SK-N-SH (cell line): ENCODE measurements at regions not wholly inside any gene's neighbourhood (a gene's known extent, or its start where the extent isn't known, plus 50 kb on each side); places are given as distances from the start of the nearest gene placed in this dataset.

Source experiments
- CTCF ChIA-PET: fragments of 300-600, 350-600 bp; formaldehyde crosslinking; extraction: SDS; loops from one replicate; lab custom pipeline; 2021; lab: Yijun Ruan, JAX
- POLR2A ChIA-PET: fragments of 350-600 bp; sonication (Branson Sonifier 250); formaldehyde crosslinking; extraction: SDS; loops from one replicate; lab custom pipeline; 2020; ENCODE audit warnings: antibody characterized with exemption, inconsistent platforms; lab: Yijun Ruan, JAX
- DNase-seq: peaks from one replicate; pipeline ENCODE4 v3.0.0; 2012
- H2AFZ ChIP-seq: fragments of 200-600 bp; sonication (generic); 2 replicates; pipeline ENCODE4 v1.8.1; 2016; ENCODE audit warnings: antibody characterized with exemption, mild to moderate bottlenecking, low read depth
- H3F3A ChIP-seq: fragments of 200-600 bp; sonication (generic); replicated peaks from 2 replicates; pipeline ENCODE3; 2016; ENCODE audit warnings: antibody characterized with exemption, mild to moderate bottlenecking; ENCODE audit not compliant: insufficient read depth
- H3K27ac ChIP-seq, 2 experiments: fragments of 200-500 bp in 1 of 2; fragments of 200-600 bp in 1 of 2; sonication (Bioruptor generic) in 1 of 2; sonication (generic), shearing (Covaris generic) in 1 of 2; 2 replicates each; pipeline versions ENCODE4 v1.5.1 to v1.6.1; 2014 to 2016; ENCODE audit warnings: low read depth in 2 of 2, inconsistent platforms in 1 of 2, low read length in 1 of 2, mild to moderate bottlenecking in 1 of 2, mixed read lengths in 1 of 2
- H3K27me3 ChIP-seq: fragments of 200-600 bp; sonication (generic), shearing (Covaris generic); 2 replicates; pipeline ENCODE4 v1.6.1; 2016; ENCODE audit warnings: mixed run types; ENCODE audit not compliant: insufficient read depth
- H3K36me3 ChIP-seq, 2 experiments: fragments of 200-500 bp in 1 of 2; fragments of 200-600 bp in 1 of 2; sonication (Bioruptor generic) in 1 of 2; sonication (generic) in 1 of 2; replicated peaks in 1 of 2; 2 replicates each; pipeline versions ENCODE3 to v1.5.1; 2014 to 2016; ENCODE audit warnings: low read length in 1 of 2, mild to moderate bottlenecking in 1 of 2; ENCODE audit not compliant: insufficient read depth in 2 of 2, control insufficient read depth in 1 of 2
- H3K4me1 ChIP-seq, 2 experiments: fragments of 200-500 bp in 1 of 2; fragments of 200-600 bp in 1 of 2; sonication (Bioruptor generic) in 1 of 2; sonication (generic), shearing (Covaris generic) in 1 of 2; 2 replicates each; pipeline versions ENCODE4 v1.5.1 to v1.6.1; 2014 to 2016; ENCODE audit warnings: low read depth in 1 of 2, low read length in 1 of 2, mixed run types in 1 of 2; ENCODE audit not compliant: insufficient read depth in 2 of 2, control insufficient read depth in 1 of 2
- H3K4me2 ChIP-seq: fragments of 200-600 bp; sonication (generic), shearing (Covaris generic); 2 replicates; pipeline ENCODE4 v1.6.1; 2017; ENCODE audit warnings: mixed run types
- H3K4me3 ChIP-seq, 2 experiments: fragments of 200-500 bp in 1 of 2; fragments of 200-600 bp in 1 of 2; sonication (Bioruptor generic) in 1 of 2; sonication (generic), shearing (Covaris generic) in 1 of 2; 2 replicates each; pipeline versions ENCODE4 v1.5.1 to v1.8.1; 2014 to 2016; ENCODE audit warnings: low read depth in 2 of 2, inconsistent platforms in 1 of 2, low read length in 1 of 2, mild to moderate bottlenecking in 1 of 2, mixed read lengths in 1 of 2, moderate library complexity in 1 of 2
- H3K79me2 ChIP-seq: fragments of 200-600 bp; sonication (generic); 2 replicates; pipeline ENCODE4 v1.8.1; 2017; ENCODE audit warnings: mild to moderate bottlenecking; ENCODE audit not compliant: insufficient read depth
- H3K9ac ChIP-seq: fragments of 200-600 bp; sonication (generic); 2 replicates; pipeline ENCODE4 v1.6.1; 2017; ENCODE audit warnings: mixed run types
- H3K9me2 ChIP-seq: fragments of 200-600 bp; sonication (generic); 2 replicates; pipeline ENCODE4 v1.6.1; 2017; ENCODE audit warnings: mixed run types
- H3K9me3 ChIP-seq: fragments of 200-600 bp; sonication (generic); 2 replicates; pipeline ENCODE4 v1.6.1; 2017; ENCODE audit warnings: mixed run types, mild to moderate bottlenecking, moderate library complexity
- H4K20me1 ChIP-seq: fragments of 200-600 bp; sonication (generic); 2 replicates; pipeline ENCODE4 v1.6.1; 2017; ENCODE audit warnings: mild to moderate bottlenecking, mixed run types; ENCODE audit not compliant: insufficient read depth
- CHD2 ChIP-seq: fragments of 150-350 bp; IDR thresholded peaks from 2 replicates; pipeline ENCODE4 v1.6.1; 2018; ENCODE audit warnings: low read length; ENCODE audit not compliant: partially characterized antibody
- ELF1 ChIP-seq: IDR thresholded peaks from 2 replicates; pipeline ENCODE4 v1.4.0; 2012
- EP300 ChIP-seq, 2 experiments: IDR thresholded peaks; 2 replicates each; pipeline versions ENCODE4 v1.4.0 to v1.6.1; 2012; ENCODE audit warnings: borderline replicate concordance in 1 of 2, low read depth in 1 of 2, low read length in 1 of 2
- EZH2phosphoT487 ChIP-seq: fragments of 200-600 bp; sonication (generic); IDR thresholded peaks from 2 replicates; pipeline ENCODE4 v1.6.1; 2017; ENCODE audit warnings: low read depth, mixed run types, mild to moderate bottlenecking, antibody characterized with exemption, moderate library complexity, borderline replicate concordance
- FOSL2 ChIP-seq: IDR thresholded peaks from 2 replicates; pipeline ENCODE4 v1.4.0; 2012; ENCODE audit warnings: low read depth, mild to moderate bottlenecking, moderate library complexity, borderline replicate concordance
- FOXJ3 ChIP-seq: sonication (generic); formaldehyde crosslinking; IDR thresholded peaks from 2 replicates; pipeline ENCODE4 v1.5.1; 2020; ENCODE audit warnings: mild to moderate bottlenecking, missing genetic modification reagents
- IRF3 ChIP-seq: fragments of 150-350 bp; IDR thresholded peaks from 2 replicates; pipeline ENCODE4 v1.6.1; 2016; ENCODE audit warnings: mild to moderate bottlenecking, low read depth, low read length
- JUND ChIP-seq: IDR thresholded peaks from 2 replicates; pipeline ENCODE4 v1.4.0; 2012
- MAX ChIP-seq: IDR thresholded peaks from 2 replicates; pipeline ENCODE4 v1.4.0; 2012; ENCODE audit warnings: low read depth
- MEF2A ChIP-seq: IDR thresholded peaks from 2 replicates; pipeline ENCODE4 v1.4.0; 2012; ENCODE audit warnings: low read depth, borderline replicate concordance
- MXI1 ChIP-seq: IDR thresholded peaks from 2 replicates; pipeline ENCODE4 v1.6.1; 2012; ENCODE audit warnings: mild to moderate bottlenecking, low read depth, low read length, improper control_type of control experiment
- NFIC ChIP-seq: IDR thresholded peaks from 2 replicates; pipeline ENCODE4 v1.4.0; 2012; ENCODE audit warnings: borderline replicate concordance
- POLR2AphosphoS5 ChIP-seq: IDR thresholded peaks from 2 replicates; pipeline ENCODE4 v1.6.1; 2012; ENCODE audit warnings: low read depth, low read length
- RCOR1 ChIP-seq: fragments of 150-350 bp; IDR thresholded peaks from 2 replicates; pipeline ENCODE4 v1.6.1; 2017; ENCODE audit warnings: antibody characterized with exemption, low read length
- RXRA ChIP-seq: IDR thresholded peaks from 2 replicates; pipeline ENCODE4 v1.4.0; 2012; ENCODE audit warnings: low read depth, mild to moderate bottlenecking, borderline replicate concordance
- SIN3A ChIP-seq: IDR thresholded peaks from 2 replicates; pipeline ENCODE4 v1.6.1; 2012; ENCODE audit warnings: low read depth, mild to moderate bottlenecking, low read length, moderate library complexity, borderline replicate concordance
- SMC3 ChIP-seq: IDR thresholded peaks from 2 replicates; pipeline ENCODE4 v1.6.1; 2012; ENCODE audit warnings: low read depth, low read length, improper control_type of control experiment
- TCF12 ChIP-seq: IDR thresholded peaks from 2 replicates; pipeline ENCODE4 v1.4.0; 2012
- TEAD4 ChIP-seq: IDR thresholded peaks from 2 replicates; pipeline ENCODE4 v1.4.0; 2012; ENCODE audit warnings: mild to moderate bottlenecking, borderline replicate concordance; ENCODE audit not compliant: insufficient read depth
- USF2 ChIP-seq: fragments of 150-350 bp; IDR thresholded peaks from 2 replicates; pipeline ENCODE4 v1.6.1; 2017; ENCODE audit warnings: antibody characterized with exemption, low read length, low read depth, borderline replicate concordance
- YY1 ChIP-seq: IDR thresholded peaks from 2 replicates; pipeline ENCODE4 v1.4.0; 2012; ENCODE audit warnings: low read depth, mild to moderate bottlenecking
- ZBTB33 ChIP-seq: IDR thresholded peaks from 2 replicates; pipeline ENCODE4 v1.4.0; 2012; ENCODE audit warnings: low read depth, borderline replicate concordance
- WGBS: methylation state at CpG from one replicate; pipeline ENCODE4 v1.1.6; 2017; ENCODE audit warnings: low lambda C conversion rate; 5-methylcytosine and 5-hydroxymethylcytosine counted together

GRCh38 chr11:130792772-130793171 is 123.5 kb downstream of the SNX19 start:
- DNase-seq: no peak
- H3K4me2 ChIP-seq: no peak overlapping the region
- no peak overlapping the region for H3K27ac ChIP-seq
- H3K9me3 ChIP-seq: no peaks in the 10 kb centered on the region
- TF ChIP-seq EP300 (IDR thresholded peaks at IDR 0.05; ENCODE audit: borderline replicate concordance in 1 of 2, low read depth in 1 of 2, low read length in 1 of 2) (no peak), YY1 (no peak), TCF12 (no peak), FOXJ3 (CRISPR knock-in tag) (no peak), MXI1 (no peak), JUND (no peak), FOSL2 (no peak), IRF3 (no peak), ZBTB33 (no peak), RCOR1 (no peak), NFIC (no peak), SMC3 (no peak), EZH2phosphoT487 (no peak), ELF1 (no peak), POLR2AphosphoS5 (no peak)
- H4K20me1 ChIP-seq: no peaks in the 10 kb centered on the region
- no peaks in the 10 kb centered on the region for H3K9me2 ChIP-seq
- no peak overlapping the region for H3K9ac ChIP-seq
- H3K79me2 ChIP-seq: no peaks in the 10 kb centered on the region
- POLR2A ChIA-PET: no interaction called here
- no peak overlapping the region for H2AFZ ChIP-seq
- H3K36me3 ChIP-seq: no peaks in the 10 kb centered on the region
- no peaks in the 10 kb centered on the region for H3K27me3 ChIP-seq
- H3F3A ChIP-seq: peaks cover 4% of the 10 kb centered on the region
- H3K4me3 ChIP-seq: no peak overlapping the region
- CTCF ChIA-PET: interaction anchor here (1.1 kb wide), 1 partner anchor 124 kb away, joined by 3 read pairs; no protein-coding TSS in a partner anchor
- H3K4me1 ChIP-seq: no peaks in the 10 kb centered on the region

GRCh38 chr11:130796828-130797227 is 119.5 kb downstream of the SNX19 start:
- H3K9me2 ChIP-seq: no peaks in the 10 kb centered on the region
- no peak for DNase-seq
- no peak overlapping the region for H3K4me2 ChIP-seq
- ChIA-PET CTCF (no interaction called here), POLR2A (no interaction called here)
- H4K20me1 ChIP-seq: no peaks in the 10 kb centered on the region
- TF ChIP-seq SIN3A: no peak
- no peak for TF ChIP-seq EP300 (IDR thresholded peaks at IDR 0.05; ENCODE audit: borderline replicate concordance in 1 of 2, low read depth in 1 of 2, low read length in 1 of 2)
- TF ChIP-seq USF2: no peak
- no peak for TF ChIP-seq JUND
- no peak for TF ChIP-seq CHD2
- no peak for TF ChIP-seq RXRA
- TF ChIP-seq MEF2A: no peak
- TF ChIP-seq IRF3: no peak
- TF ChIP-seq MXI1: no peak
- TF ChIP-seq MAX: no peak
- TF ChIP-seq ELF1: no peak
- no peak for TF ChIP-seq FOSL2
- TF ChIP-seq TCF12: no peak
- TF ChIP-seq SMC3: no peak
- no peak for TF ChIP-seq POLR2AphosphoS5
- TF ChIP-seq TEAD4: no peak
- WGBS: 78% methylated on average over 2 of the region's 2 CpGs
- no peak overlapping the region for H3K9ac ChIP-seq
- no peaks in the 10 kb centered on the region for H3K36me3 ChIP-seq
- no peak overlapping the region for H3K4me3 ChIP-seq
- no peak overlapping the region for H2AFZ ChIP-seq
- H3K79me2 ChIP-seq: no peaks in the 10 kb centered on the region
- no peak overlapping the region for H3K27ac ChIP-seq
- H3K9me3 ChIP-seq: 0 out of 2 replicates have a peak, but pooled peaks cover 5% of the 10 kb centered on the region
- H3K4me1 ChIP-seq: no peaks in the 10 kb centered on the region
- H3K27me3 ChIP-seq: no peaks in the 10 kb centered on the region
- H3F3A ChIP-seq: peaks cover 14% of the 10 kb centered on the region
